ENCODE measurements at regions not wholly inside any gene's neighbourhood (a gene's known extent, or its start where the extent isn't known, plus 50 kb on each side); places are given as distances from the start of the nearest gene placed in this dataset.
A peak's percentile ranks its signal among the peaks of the same experiment; 100 is the strongest.

DNA sequence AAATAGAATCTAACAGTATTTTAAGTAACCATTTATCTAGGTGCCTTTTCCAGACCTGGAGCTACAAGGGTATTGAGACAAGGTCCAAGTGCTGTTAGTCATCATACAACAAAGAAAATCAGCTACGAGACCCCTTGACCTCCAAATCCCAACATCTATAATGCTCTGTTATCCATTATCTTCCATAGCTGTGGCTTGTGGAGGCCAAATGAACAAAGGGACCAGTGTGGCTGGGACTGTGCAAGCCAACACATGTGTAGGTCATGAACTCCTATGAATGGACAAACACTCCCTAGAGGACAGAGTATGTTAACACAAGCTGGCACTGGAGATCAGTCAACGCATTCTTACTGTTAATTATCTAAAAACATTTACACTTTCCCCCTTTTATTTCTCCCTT, 374.5 kb downstream of the EMP1 start:
- peak in 2 of 3 experiments; percentile 28 to 43; a peak in 3 of 6 replicates for TF ChIP-seq CTCF (IDR thresholded peaks at IDR 0.05 in 2 of 3, conservative IDR thresholded peaks at IDR 0.05 in 1 of 3; ENCODE audit: borderline replicate concordance in 1 of 3, insufficient read depth in 1 of 3, low read depth in 2 of 3, low read length in 2 of 3)
- no peak for TF ChIP-seq ZNF274 (IDR thresholded peaks at IDR 0.05; ENCODE audit: low read depth, low read length)
- TF ChIP-seq EZH2 (IDR thresholded peaks at IDR 0.05), result no peak
- TF ChIP-seq FOSL1 (IDR thresholded peaks at IDR 0.05; ENCODE audit: low read depth), result peak; percentile 56; the same call in 1 of the 2 replicates
- TF ChIP-seq POLR2A (IDR thresholded peaks at IDR 0.05; ENCODE audit: borderline replicate concordance, extremely low read depth, insufficient read depth, insufficient read length), result no peak
- 0 out of 2 replicates have a peak, but pooled peaks have one; percentile 46 for TF ChIP-seq SRF (IDR thresholded peaks at IDR 0.05; ENCODE audit: low read depth)
- TF ChIP-seq EZH2phosphoT487 (IDR thresholded peaks at IDR 0.05; ENCODE audit: borderline replicate concordance), result no peak

Measured in HCT116 (cell line).